Loucy (cell line): ENCODE measurements at regions not wholly inside any gene's neighbourhood (a gene's known extent, or its start where the extent isn't known, plus 50 kb on each side); places are given as distances from the start of the nearest gene placed in this dataset.

ENCODE experiments used
- H2AFZ ChIP-seq: fragments of 200-600 bp; sonication (generic); 2 replicates; pipeline ENCODE4 v1.6.0; 2016; ENCODE audit warnings: antibody characterized with exemption, mild to moderate bottlenecking, low read length, moderate library complexity
- H3F3A ChIP-seq: fragments of 200-600 bp; 2 replicates; pipeline ENCODE4 v1.6.0; 2016; ENCODE audit warnings: antibody characterized with exemption, low read depth, mild to moderate bottlenecking
- H3K27me3 ChIP-seq: fragments of 200-600 bp; sonication (generic); 2 replicates; pipeline ENCODE4 v1.6.1; 2014; ENCODE audit warnings: low read length, mild to moderate bottlenecking; ENCODE audit not compliant: insufficient read depth, poor library complexity, severe bottlenecking
- H3K36me3 ChIP-seq: fragments of 200-600 bp; sonication (generic); 2 replicates; pipeline ENCODE4 v1.6.1; 2016; ENCODE audit warnings: low read length; ENCODE audit not compliant: insufficient read depth
- H3K4me1 ChIP-seq: fragments of 200-600 bp; sonication (generic); 2 replicates; pipeline ENCODE4 v1.5.1; 2014; ENCODE audit warnings: low read length, mild to moderate bottlenecking; ENCODE audit not compliant: insufficient read depth, poor library complexity, severe bottlenecking
- H3K4me2 ChIP-seq: fragments of 200-600 bp; sonication (generic); 2 replicates; pipeline ENCODE4 v1.6.0; 2014; ENCODE audit warnings: antibody characterized with exemption, low read length, low read depth, mild to moderate bottlenecking; ENCODE audit not compliant: poor library complexity, severe bottlenecking
- H3K4me3 ChIP-seq: fragments of 200-600 bp; sonication (generic); 2 replicates; pipeline ENCODE4 v1.5.1; 2014; ENCODE audit warnings: low read length, mild to moderate bottlenecking, mixed read lengths; ENCODE audit not compliant: poor library complexity, severe bottlenecking
- H3K79me2 ChIP-seq: fragments of 200-600 bp; sonication (generic); 2 replicates; pipeline ENCODE4 v1.6.1; 2014; ENCODE audit warnings: low read length; ENCODE audit not compliant: insufficient read depth
- H3K9ac ChIP-seq: fragments of 200-600 bp; sonication (generic); 2 replicates; pipeline ENCODE4 v1.6.0; 2014; ENCODE audit warnings: mild to moderate bottlenecking, low read depth, low read length, moderate library complexity; ENCODE audit not compliant: poor library complexity, severe bottlenecking
- H3K9me2 ChIP-seq: fragments of 200-600 bp; sonication (generic); replicated peaks from 2 replicates; pipeline ENCODE4 v1.6.1; 2016; ENCODE audit warnings: low read depth, low read length, mixed read lengths
- H3K9me3 ChIP-seq: fragments of 200-600 bp; sonication (generic); 2 replicates; pipeline ENCODE4 v1.6.1; 2014; ENCODE audit warnings: mild to moderate bottlenecking, antibody characterized with exemption, low read length, low read depth; ENCODE audit not compliant: insufficient read depth
- H4K20me1 ChIP-seq: fragments of 200-600 bp; sonication (generic); 2 replicates; pipeline ENCODE4 v1.6.0; 2014; ENCODE audit warnings: antibody characterized with exemption, low read length, mild to moderate bottlenecking; ENCODE audit not compliant: insufficient read depth, poor library complexity, severe bottlenecking
- EZH2phosphoT487 ChIP-seq: fragments of 200-600 bp; IDR thresholded peaks from 2 replicates; pipeline ENCODE4 v1.6.1; 2018; ENCODE audit warnings: antibody characterized with exemption, mild to moderate bottlenecking, moderate library complexity, borderline replicate concordance
- TF ChIP-seq, protein P1 (sequence below): fragments of 200-600 bp; sonication (generic); conservative IDR thresholded peaks from 2 replicates; pipeline ENCODE4 v1.5.1; 2014; ENCODE audit warnings: mild to moderate bottlenecking, antibody characterized with exemption, low read length

- Histone ChIP-seq H2AFZ (no peak overlapping the region), H3K27me3 (no peaks in the 10 kb centered on the region), H3K9ac (no peak overlapping the region), H3K4me1 (no peaks in the 10 kb centered on the region), H3K4me2 (no peak overlapping the region), H3F3A (no peaks in the 10 kb centered on the region), H3K36me3 (no peaks in the 10 kb centered on the region), H3K79me2 (no peaks in the 10 kb centered on the region), H3K9me2 (no peaks in the 10 kb centered on the region), H3K4me3 (no peak overlapping the region), H3K9me3 (no peaks in the 10 kb centered on the region), H4K20me1 (no peaks in the 10 kb centered on the region)
- TF ChIP-seq, protein P1, sequence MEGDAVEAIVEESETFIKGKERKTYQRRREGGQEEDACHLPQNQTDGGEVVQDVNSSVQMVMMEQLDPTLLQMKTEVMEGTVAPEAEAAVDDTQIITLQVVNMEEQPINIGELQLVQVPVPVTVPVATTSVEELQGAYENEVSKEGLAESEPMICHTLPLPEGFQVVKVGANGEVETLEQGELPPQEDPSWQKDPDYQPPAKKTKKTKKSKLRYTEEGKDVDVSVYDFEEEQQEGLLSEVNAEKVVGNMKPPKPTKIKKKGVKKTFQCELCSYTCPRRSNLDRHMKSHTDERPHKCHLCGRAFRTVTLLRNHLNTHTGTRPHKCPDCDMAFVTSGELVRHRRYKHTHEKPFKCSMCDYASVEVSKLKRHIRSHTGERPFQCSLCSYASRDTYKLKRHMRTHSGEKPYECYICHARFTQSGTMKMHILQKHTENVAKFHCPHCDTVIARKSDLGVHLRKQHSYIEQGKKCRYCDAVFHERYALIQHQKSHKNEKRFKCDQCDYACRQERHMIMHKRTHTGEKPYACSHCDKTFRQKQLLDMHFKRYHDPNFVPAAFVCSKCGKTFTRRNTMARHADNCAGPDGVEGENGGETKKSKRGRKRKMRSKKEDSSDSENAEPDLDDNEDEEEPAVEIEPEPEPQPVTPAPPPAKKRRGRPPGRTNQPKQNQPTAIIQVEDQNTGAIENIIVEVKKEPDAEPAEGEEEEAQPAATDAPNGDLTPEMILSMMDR: no peak
- TF ChIP-seq EZH2phosphoT487: no peak
Observed at GRCh38 chr7:106476751-106477150, 184.2 kb downstream of the CCDC71L start.

- Histone ChIP-seq H3K9me2 (no peaks in the 10 kb centered on the region), H3K4me1 (no peaks in the 10 kb centered on the region), H3K4me3 (no peak overlapping the region)
Observed at GRCh38 chr7:106472741-106473140, 188.0 kb upstream of the NAMPT start.

GRCh38 chr7:106471686-106472440 lies 187.1 kb upstream of the NAMPT start:
- Histone ChIP-seq H3K4me1 (no peaks in the 10 kb centered on the region), H3K4me2 (no peak overlapping the region), H4K20me1 (no peaks in the 10 kb centered on the region), H3K36me3 (no peaks in the 10 kb centered on the region), H3K9ac (no peak overlapping the region), H3K9me3 (no peaks in the 10 kb centered on the region), H3F3A (no peaks in the 10 kb centered on the region), H3K9me2 (no peaks in the 10 kb centered on the region), H3K27me3 (no peaks in the 10 kb centered on the region), H3K79me2 (no peaks in the 10 kb centered on the region), H3K4me3 (no peak overlapping the region), H2AFZ (no peak overlapping the region)
- TF ChIP-seq EZH2phosphoT487: no peak
- TF ChIP-seq, protein P1: no peak

More at GRCh38 chr7:106472741-106473140, 188.0 kb upstream of the NAMPT start:
- Histone ChIP-seq H3K9ac (no peak overlapping the region), H3K27me3 (no peaks in the 10 kb centered on the region), H3K4me2 (no peak overlapping the region), H3K9me3 (no peaks in the 10 kb centered on the region), H3K79me2 (no peaks in the 10 kb centered on the region), H4K20me1 (no peaks in the 10 kb centered on the region), H2AFZ (no peak overlapping the region), H3F3A (no peaks in the 10 kb centered on the region), H3K36me3 (no peaks in the 10 kb centered on the region)
- TF ChIP-seq EZH2phosphoT487: no peak
- TF ChIP-seq, protein P1: no peak
